ENCODE measurements at regions not wholly inside any gene's neighbourhood (a gene's known extent, or its start where the extent isn't known, plus 50 kb on each side); places are given as distances from the start of the nearest gene placed in this dataset.

GRCh38 chr6:10149603-10150002 lies 265.3 kb downstream of the TFAP2A start:
- Mint-ChIP-seq H3K9me3 (peaks cover 0 to 4% (median 0%) of the 10 kb centered on the region in 3 donors), H3K4me1 (no peaks in the 10 kb centered on the region), H3K4me3 (no peak overlapping the region), H3K36me3 (no peaks in the 10 kb centered on the region), H3K27ac (no peak overlapping the region), H3K27me3 (peaks cover 3 to 7% of the 10 kb centered on the region in 2 donors)
- no peak for ATAC-seq (replicated peaks in 1 of 4)
- ChIA-PET CTCF (no interaction called here), POLR2A (no interaction called here)
- WGBS (ENCODE audit: insufficient coverage) = 95% methylated on average over 8 of the region's 12 CpGs
- no peaks in the 10 kb centered on the region for H3K4me1 ChIP-seq (ENCODE audit: control insufficient read depth in 1 of 2, extremely low read depth in 1 of 2, insufficient read depth in 2 of 2, low read length in 2 of 2)
- H3K27ac ChIP-seq (ENCODE audit: low read length) = no peak overlapping the region
- H3K4me3 ChIP-seq (ENCODE audit: control insufficient read depth in 1 of 2, extremely low read depth in 1 of 2, low read length in 1 of 2) = no peak overlapping the region
- H3K36me3 ChIP-seq (ENCODE audit: control insufficient read depth in 2 of 2, extremely low read depth in 1 of 2, insufficient read depth in 1 of 2, low read length in 1 of 2) = no peaks in the 10 kb centered on the region
- no peaks in the 10 kb centered on the region for H3K9me3 ChIP-seq
- H3K27me3 ChIP-seq (replicated peaks in 1 of 2; ENCODE audit: control insufficient read depth in 2 of 2, extremely low read depth in 1 of 2, insufficient read depth in 2 of 2, low read length in 1 of 2) = no peaks in the 10 kb centered on the region
- DNase-seq = no peak

DNA sequence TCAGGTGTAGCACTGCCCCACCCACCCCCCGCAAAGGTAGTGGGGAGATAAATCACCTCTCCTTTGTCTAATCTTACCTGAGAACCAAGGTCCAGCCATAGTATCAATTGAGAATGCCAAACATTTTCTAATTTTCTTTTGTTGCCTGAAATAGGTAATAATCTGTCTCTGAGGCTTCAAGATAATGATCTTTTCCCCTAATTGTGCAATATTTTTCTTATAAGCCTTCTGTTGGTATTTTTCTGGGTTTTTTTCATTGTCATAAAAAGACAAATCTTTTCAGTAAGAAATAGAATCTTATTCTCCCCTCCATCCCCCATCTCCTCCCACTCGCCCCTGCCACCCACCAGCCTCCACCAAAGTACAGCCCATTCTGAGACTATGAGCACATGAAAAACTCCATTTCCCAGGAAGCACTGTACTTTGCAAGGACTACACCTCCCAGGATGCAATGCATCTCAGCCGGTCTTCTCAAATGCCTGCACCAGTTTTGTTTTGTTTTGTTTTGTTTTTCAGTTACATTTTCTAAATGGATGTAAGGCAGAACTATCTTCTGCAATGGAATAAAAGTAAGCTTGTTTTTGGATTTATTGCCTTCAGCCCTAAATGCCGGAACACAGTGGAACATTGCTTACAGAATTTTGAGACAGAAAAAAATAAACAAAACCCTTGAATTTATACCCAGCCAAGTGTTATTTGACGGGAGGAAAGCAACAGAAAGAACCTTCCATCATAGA lies 268.0 kb downstream of the TFAP2A start:
- Histone ChIP-seq H3K4me1 (ENCODE audit: control insufficient read depth in 1 of 2, extremely low read depth in 1 of 2, insufficient read depth in 2 of 2, low read length in 2 of 2) (no peaks in the 10 kb centered on the region), H3K36me3 (ENCODE audit: control insufficient read depth in 2 of 2, extremely low read depth in 1 of 2, insufficient read depth in 1 of 2, low read length in 1 of 2) (no peaks in the 10 kb centered on the region), H3K27ac (ENCODE audit: low read length) (no peak overlapping the region), H3K4me3 (ENCODE audit: control insufficient read depth in 1 of 2, extremely low read depth in 1 of 2, low read length in 1 of 2) (no peak overlapping the region), H3K27me3 (replicated peaks in 1 of 2; ENCODE audit: control insufficient read depth in 2 of 2, extremely low read depth in 1 of 2, insufficient read depth in 2 of 2, low read length in 1 of 2) (peaks cover 0 to 2% of the 10 kb centered on the region in 2 experiments), H3K9me3 (no peaks in the 10 kb centered on the region)
- Mint-ChIP-seq H3K4me3 (peak overlapping the region; percentile 5 to 48 (median 39)), H3K9me3 (no peaks in the 10 kb centered on the region), H3K27ac (no peak overlapping the region), H3K27me3 (peaks cover 3 to 8% of the 10 kb centered on the region in 2 donors), H3K4me1 (no peaks in the 10 kb centered on the region), H3K36me3 (no peaks in the 10 kb centered on the region)
- CTCF ChIA-PET = no interaction called here
- ATAC-seq (replicated peaks in 1 of 4) = peak in 1 of 4 experiments; percentile 75
- POLR2A ChIA-PET = no interaction called here
- WGBS (ENCODE audit: insufficient coverage) = 60% methylated on average over 2 of the region's 5 CpGs
- peak in 2 of 35 experiments; percentile 2 to 21 for DNase-seq

DNA sequence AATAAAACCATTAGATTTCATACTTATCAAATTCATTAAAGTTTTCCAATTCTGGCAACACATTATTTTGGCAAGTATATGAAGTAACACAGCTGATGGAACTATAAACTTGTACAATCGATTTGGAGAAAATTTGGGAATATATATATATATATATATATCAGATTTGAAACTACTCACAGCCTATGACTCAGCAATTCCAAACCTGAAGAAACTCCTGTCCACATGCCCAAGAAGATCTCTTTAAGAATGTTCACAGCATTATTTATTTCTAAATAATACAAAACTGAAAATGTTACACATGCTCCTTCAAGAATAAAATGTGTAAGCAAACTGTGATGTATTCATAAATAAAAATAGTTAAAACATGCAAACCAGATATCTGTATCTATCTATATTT lies 270.1 kb downstream of the TFAP2A start:
- Mint-ChIP-seq H3K27me3 (peaks cover 0 to 4% of the 10 kb centered on the region in 2 donors), H3K27ac (no peak overlapping the region), H3K9me3 (no peaks in the 10 kb centered on the region), H3K36me3 (no peaks in the 10 kb centered on the region), H3K4me3 (no peak overlapping the region), H3K4me1 (no peaks in the 10 kb centered on the region)
- no peak overlapping the region for H3K27ac ChIP-seq (ENCODE audit: low read length)
- WGBS (ENCODE audit: insufficient coverage) = no CpG with 5 or more reads among the region's 1 CpG
- ChIA-PET CTCF (no interaction called here), POLR2A (no interaction called here)
- H3K36me3 ChIP-seq (ENCODE audit: control insufficient read depth in 2 of 2, extremely low read depth in 1 of 2, insufficient read depth in 1 of 2, low read length in 1 of 2) = no peaks in the 10 kb centered on the region
- ATAC-seq (replicated peaks in 1 of 4) = no peak
- no peak for DNase-seq
- peaks cover 0 to 2% of the 10 kb centered on the region in 2 experiments for H3K27me3 ChIP-seq (replicated peaks in 1 of 2; ENCODE audit: control insufficient read depth in 2 of 2, extremely low read depth in 1 of 2, insufficient read depth in 2 of 2, low read length in 1 of 2)
- H3K9me3 ChIP-seq = no peaks in the 10 kb centered on the region
- no peak overlapping the region for H3K4me3 ChIP-seq (ENCODE audit: control insufficient read depth in 1 of 2, extremely low read depth in 1 of 2, low read length in 1 of 2)
- no peaks in the 10 kb centered on the region for H3K4me1 ChIP-seq (ENCODE audit: control insufficient read depth in 1 of 2, extremely low read depth in 1 of 2, insufficient read depth in 2 of 2, low read length in 2 of 2)

- no peak for ATAC-seq (replicated peaks in 1 of 4)
- no peaks in the 10 kb centered on the region for H3K9me3 Mint-ChIP-seq
- WGBS (ENCODE audit: insufficient coverage) = 100% methylated on average over 1 of the region's 3 CpGs
- H3K27me3 Mint-ChIP-seq = peaks cover 0 to 4% of the 10 kb centered on the region in 2 donors
- no peaks in the 10 kb centered on the region for H3K4me1 Mint-ChIP-seq
- Histone ChIP-seq H3K4me1 (ENCODE audit: control insufficient read depth in 1 of 2, extremely low read depth in 1 of 2, insufficient read depth in 2 of 2, low read length in 2 of 2) (no peaks in the 10 kb centered on the region), H3K4me3 (ENCODE audit: control insufficient read depth in 1 of 2, extremely low read depth in 1 of 2, low read length in 1 of 2) (no peak overlapping the region), H3K9me3 (no peaks in the 10 kb centered on the region), H3K27ac (ENCODE audit: low read length) (no peak overlapping the region), H3K27me3 (replicated peaks in 1 of 2; ENCODE audit: control insufficient read depth in 2 of 2, extremely low read depth in 1 of 2, insufficient read depth in 2 of 2, low read length in 1 of 2) (peaks cover 0 to 2% of the 10 kb centered on the region in 2 experiments), H3K36me3 (ENCODE audit: control insufficient read depth in 2 of 2, extremely low read depth in 1 of 2, insufficient read depth in 1 of 2, low read length in 1 of 2) (no peaks in the 10 kb centered on the region)
- H3K27ac Mint-ChIP-seq = no peak overlapping the region
- H3K36me3 Mint-ChIP-seq = no peaks in the 10 kb centered on the region
- ChIA-PET POLR2A (no interaction called here), CTCF (no interaction called here)
- H3K4me3 Mint-ChIP-seq = no peak overlapping the region
- DNase-seq = no peak
Measured at GRCh38 chr6:10141746-10142443, 273.0 kb downstream of the TFAP2A start.

DNA sequence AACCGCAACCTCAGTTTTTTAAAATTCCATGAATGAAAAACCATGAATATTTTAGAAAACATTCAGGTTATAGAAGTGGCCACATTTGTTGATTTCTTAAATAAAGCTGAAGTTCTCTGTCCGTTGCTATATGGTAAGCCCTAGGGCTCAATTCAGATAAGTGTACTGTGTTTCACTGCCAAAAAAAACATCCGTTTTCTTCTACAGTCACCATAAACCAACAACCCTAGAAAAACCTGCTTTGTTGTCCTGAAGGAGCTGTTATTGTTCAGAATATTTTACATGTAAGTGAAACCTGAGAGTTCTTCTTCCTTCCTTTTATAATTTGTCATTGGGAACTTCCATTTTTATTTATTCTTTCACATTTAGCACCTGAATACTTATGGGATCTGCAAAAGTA lies 274.1 kb downstream of the TFAP2A start:
- DNase-seq (no peak), ATAC-seq (replicated peaks in 1 of 4) (no peak)
- ChIA-PET POLR2A (no interaction called here), CTCF (no interaction called here)
- no peaks in the 10 kb centered on the region for H3K9me3 Mint-ChIP-seq
- H3K4me3 ChIP-seq (ENCODE audit: control insufficient read depth in 1 of 2, extremely low read depth in 1 of 2, low read length in 1 of 2) = no peak overlapping the region
- no peaks in the 10 kb centered on the region for H3K36me3 ChIP-seq (ENCODE audit: control insufficient read depth in 2 of 2, extremely low read depth in 1 of 2, insufficient read depth in 1 of 2, low read length in 1 of 2)
- no peak overlapping the region for H3K4me3 Mint-ChIP-seq
- no peak overlapping the region for H3K27ac Mint-ChIP-seq
- no CpG with 5 or more reads among the region's 3 CpGs for WGBS (ENCODE audit: insufficient coverage)
- H3K27me3 Mint-ChIP-seq = peaks cover 0 to 4% of the 10 kb centered on the region in 2 donors
- H3K9me3 ChIP-seq = no peaks in the 10 kb centered on the region
- H3K4me1 ChIP-seq (ENCODE audit: control insufficient read depth in 1 of 2, extremely low read depth in 1 of 2, insufficient read depth in 2 of 2, low read length in 2 of 2) = no peaks in the 10 kb centered on the region
- peaks cover 0 to 2% of the 10 kb centered on the region in 2 experiments for H3K27me3 ChIP-seq (replicated peaks in 1 of 2; ENCODE audit: control insufficient read depth in 2 of 2, extremely low read depth in 1 of 2, insufficient read depth in 2 of 2, low read length in 1 of 2)
- no peaks in the 10 kb centered on the region for H3K4me1 Mint-ChIP-seq
- H3K27ac ChIP-seq (ENCODE audit: low read length) = no peak overlapping the region
- no peaks in the 10 kb centered on the region for H3K36me3 Mint-ChIP-seq

GRCh38 chr6:10140136-10140535 lies 274.7 kb downstream of the TFAP2A start:
- Mint-ChIP-seq H3K36me3 (no peaks in the 10 kb centered on the region), H3K27ac (no peak overlapping the region), H3K4me1 (no peaks in the 10 kb centered on the region), H3K4me3 (no peak overlapping the region), H3K9me3 (peaks cover 0 to 2% (median 0%) of the 10 kb centered on the region in 3 donors), H3K27me3 (peaks cover 0 to 4% of the 10 kb centered on the region in 2 donors)
- ChIA-PET POLR2A (no interaction called here), CTCF (no interaction called here)
- H3K36me3 ChIP-seq (ENCODE audit: control insufficient read depth in 2 of 2, extremely low read depth in 1 of 2, insufficient read depth in 1 of 2, low read length in 1 of 2) = no peaks in the 10 kb centered on the region
- no peaks in the 10 kb centered on the region for H3K4me1 ChIP-seq (ENCODE audit: control insufficient read depth in 1 of 2, extremely low read depth in 1 of 2, insufficient read depth in 2 of 2, low read length in 2 of 2)
- H3K27ac ChIP-seq (ENCODE audit: low read length) = no peak overlapping the region
- H3K9me3 ChIP-seq = no peaks in the 10 kb centered on the region
- ATAC-seq (replicated peaks in 1 of 4) = no peak
- no peak for DNase-seq
- no peak overlapping the region for H3K4me3 ChIP-seq (ENCODE audit: control insufficient read depth in 1 of 2, extremely low read depth in 1 of 2, low read length in 1 of 2)
- peaks cover 0 to 2% of the 10 kb centered on the region in 2 experiments for H3K27me3 ChIP-seq (replicated peaks in 1 of 2; ENCODE audit: control insufficient read depth in 2 of 2, extremely low read depth in 1 of 2, insufficient read depth in 2 of 2, low read length in 1 of 2)
- WGBS (ENCODE audit: insufficient coverage) = no CpG with 5 or more reads among the region's 3 CpGs
